ENCODE measurements at regions not wholly inside any gene's neighbourhood (a gene's known extent, or its start where the extent isn't known, plus 50 kb on each side); places are given as distances from the start of the nearest gene placed in this dataset.

DNA sequence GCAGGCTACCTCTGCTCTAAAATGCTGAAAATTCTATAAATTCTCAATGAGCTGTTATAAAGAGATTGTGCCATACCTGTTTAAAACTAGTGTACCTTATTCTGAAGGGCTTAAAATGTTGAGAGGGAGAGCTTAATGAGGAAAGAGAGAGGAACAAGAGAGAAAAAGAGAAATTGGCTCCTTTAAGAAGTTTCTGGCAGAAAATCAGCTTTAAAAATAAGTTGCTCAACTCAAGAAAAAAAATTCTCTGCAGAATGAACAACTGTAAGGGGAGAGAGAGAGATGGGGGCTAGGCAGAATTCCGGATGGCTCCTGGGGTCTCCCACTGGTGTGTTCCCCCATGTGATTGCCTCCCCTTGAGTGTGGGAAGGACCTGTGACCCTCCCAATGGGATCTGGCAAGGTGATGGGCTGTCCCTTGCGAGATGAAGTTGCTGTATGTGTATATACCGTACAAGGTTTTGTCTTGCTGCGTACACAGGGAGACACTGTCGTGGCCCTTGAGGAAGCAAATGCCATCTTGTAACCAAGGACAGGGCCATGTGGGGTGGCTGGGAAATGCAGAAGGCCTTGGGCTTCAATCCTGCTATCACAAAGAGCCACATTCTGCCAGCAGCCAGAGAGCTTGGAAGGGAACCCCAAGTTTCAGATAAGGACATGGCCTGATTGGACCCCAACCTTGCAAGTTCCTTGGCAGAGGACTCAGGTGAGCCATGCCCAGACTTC, 64.3 kb upstream of the S1PR3 start:
- TF ChIP-seq FOS (IDR thresholded peaks at IDR 0.05; ENCODE audit: low read depth, low read length) (no peak), RCOR1 (IDR thresholded peaks at IDR 0.05; ENCODE audit: insufficient replicate concordance, low read length) (no peak), MAFK (IDR thresholded peaks at IDR 0.05; ENCODE audit: low read depth, low read length) (no peak), MAZ (IDR thresholded peaks at IDR 0.05; ENCODE audit: borderline replicate concordance, low read depth, low read length) (no peak), RAD21 (IDR thresholded peaks at IDR 0.05; ENCODE audit: low read length) (no peak)
- TF ChIP-seq, protein P1, sequence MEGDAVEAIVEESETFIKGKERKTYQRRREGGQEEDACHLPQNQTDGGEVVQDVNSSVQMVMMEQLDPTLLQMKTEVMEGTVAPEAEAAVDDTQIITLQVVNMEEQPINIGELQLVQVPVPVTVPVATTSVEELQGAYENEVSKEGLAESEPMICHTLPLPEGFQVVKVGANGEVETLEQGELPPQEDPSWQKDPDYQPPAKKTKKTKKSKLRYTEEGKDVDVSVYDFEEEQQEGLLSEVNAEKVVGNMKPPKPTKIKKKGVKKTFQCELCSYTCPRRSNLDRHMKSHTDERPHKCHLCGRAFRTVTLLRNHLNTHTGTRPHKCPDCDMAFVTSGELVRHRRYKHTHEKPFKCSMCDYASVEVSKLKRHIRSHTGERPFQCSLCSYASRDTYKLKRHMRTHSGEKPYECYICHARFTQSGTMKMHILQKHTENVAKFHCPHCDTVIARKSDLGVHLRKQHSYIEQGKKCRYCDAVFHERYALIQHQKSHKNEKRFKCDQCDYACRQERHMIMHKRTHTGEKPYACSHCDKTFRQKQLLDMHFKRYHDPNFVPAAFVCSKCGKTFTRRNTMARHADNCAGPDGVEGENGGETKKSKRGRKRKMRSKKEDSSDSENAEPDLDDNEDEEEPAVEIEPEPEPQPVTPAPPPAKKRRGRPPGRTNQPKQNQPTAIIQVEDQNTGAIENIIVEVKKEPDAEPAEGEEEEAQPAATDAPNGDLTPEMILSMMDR (conservative IDR thresholded peaks at IDR 0.05; ENCODE audit: low read depth, low read length): no peak
- Histone ChIP-seq H4K91ac (ENCODE audit: insufficient read depth, low read depth, low read length) (no peak overlapping the region), H3K79me1 (ENCODE audit: low read depth in 1 of 2, low read length in 2 of 2) (no peaks in the 10 kb centered on the region), H3K27me3 (ENCODE audit: control insufficient read depth, insufficient read depth, low read length) (no peaks in the 10 kb centered on the region; the same call in 1 of the 2 replicates), H3K4ac (ENCODE audit: low read depth, low read length) (no peak overlapping the region), H3K9me3 (ENCODE audit: control insufficient read depth, insufficient read depth, low read length) (peaks cover 7% of the 10 kb centered on the region), H4K20me1 (ENCODE audit: insufficient read depth, low read length) (no peaks in the 10 kb centered on the region), H3K14ac (replicated peaks; ENCODE audit: low read depth, low read length) (no peak overlapping the region), H2AFZ (replicated peaks; ENCODE audit: low read length, poor library complexity) (no peak overlapping the region), H3K56ac (ENCODE audit: extremely low read depth, insufficient read depth, low read length) (no peak overlapping the region), H2AK5ac (ENCODE audit: low read depth, low read length) (no peak overlapping the region), H2BK20ac (ENCODE audit: low read depth, low read length) (no peak overlapping the region), H3K9me1 (ENCODE audit: insufficient read depth, low read length) (no peaks in the 10 kb centered on the region), H3K4me1 (ENCODE audit: control insufficient read depth, insufficient read depth, low read length) (peaks cover 4% of the 10 kb centered on the region; the same call in 1 of the 2 replicates), H3K36me3 (ENCODE audit: control insufficient read depth, insufficient read depth, low read length) (no peaks in the 10 kb centered on the region), H3K9ac (ENCODE audit: low read depth, low read length) (no peak overlapping the region), H2AK9ac (replicated peaks; ENCODE audit: low read depth, low read length, poor library complexity) (no peak overlapping the region), H3K27ac (ENCODE audit: insufficient read depth, low read length) (no peak overlapping the region), H2BK120ac (ENCODE audit: low read depth, low read length) (no peak overlapping the region), H2BK5ac (ENCODE audit: low read depth, low read length, poor library complexity, severe bottlenecking) (no peak overlapping the region), H4K8ac (ENCODE audit: low read depth in 2 of 2, low read length in 2 of 2) (no peak overlapping the region), H4K5ac (ENCODE audit: low read depth, low read length) (no peak overlapping the region; the same call in 1 of the 2 replicates), H2BK15ac (ENCODE audit: low read depth, low read length) (no peak overlapping the region), H3K4me2 (ENCODE audit: low read depth, low read length) (no peak overlapping the region), H3K4me3 (ENCODE audit: insufficient read depth, low read depth, low read length) (no peak overlapping the region), H3K18ac (ENCODE audit: low read depth, low read length) (no peak overlapping the region; the same call in 1 of the 2 replicates), H3K23ac (ENCODE audit: low read depth, low read length) (no peak overlapping the region)
- intact Hi-C loops (cut with micrococcal nuclease): no loop called here
- dilution Hi-C loops (cut with HindIII; ENCODE audit: low sequenced_read_pairs, unreplicated experiment): no loop called here
- no peak for DNase-seq
- ChIA-PET CTCF (no interaction called here), POLR2A (ENCODE audit: unreplicated experiment) (no interaction called here)
- ATAC-seq (ENCODE audit: low read depth): no peak
- in situ Hi-C loops (cut with MboI; ENCODE audit: low sequenced_read_pairs): no loop called here
- BruUV-seq (replicated peaks): no TSS peak
- WGBS, 2 experiments (ENCODE audit: extremely low coverage in 2 of 2, insufficient read length in 1 of 2): 89% methylated on average over 3 of the region's 5 CpGs; no CpG with 5 or more reads in 1 of the 2 experiments

Measured in IMR-90 (cell line).